Mucosa of gallbladder (tissue), 1 donor: ENCODE measurements at regions not wholly inside any gene's neighbourhood (a gene's known extent, or its start where the extent isn't known, plus 50 kb on each side); places are given as distances from the start of the nearest gene placed in this dataset.
"Not testable (repeated sequence)": the region's sequence is repeated elsewhere in the genome, so short reads cannot be mapped to it uniquely, and the experiment has no call there.

Experiments used
- DNase-seq: peaks from one replicate; pipeline ENCODE4 v3.0.0-alpha.2; 2020; ENCODE audit warnings: low spot score
- donor health status: DM: no; HTN: no; CAD: no.

GRCh38 chr3:28949580-28949979, 331.3 kb upstream of the RBMS3 start:
- DNase-seq = no peak

DNA sequence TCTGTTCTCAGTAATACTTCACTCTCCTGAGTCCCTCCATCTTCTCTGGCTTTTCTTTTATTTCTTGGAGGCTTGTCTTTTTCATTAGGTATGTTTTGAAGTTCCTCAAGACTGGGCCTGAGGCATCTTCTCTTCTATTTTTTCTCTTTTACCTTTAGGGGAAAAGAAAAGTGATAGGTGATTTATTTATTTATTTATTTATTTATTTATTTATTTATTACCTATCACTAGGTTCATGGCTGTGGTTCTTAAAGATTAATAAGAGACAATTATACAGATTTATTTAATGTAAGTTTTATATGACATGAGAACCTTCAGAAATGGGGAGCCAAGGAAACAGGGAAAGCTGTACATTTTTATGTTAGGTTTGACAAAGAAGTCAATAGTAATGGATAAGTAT, 330.3 kb upstream of the RBMS3 start:
- DNase-seq = no peak

DNA sequence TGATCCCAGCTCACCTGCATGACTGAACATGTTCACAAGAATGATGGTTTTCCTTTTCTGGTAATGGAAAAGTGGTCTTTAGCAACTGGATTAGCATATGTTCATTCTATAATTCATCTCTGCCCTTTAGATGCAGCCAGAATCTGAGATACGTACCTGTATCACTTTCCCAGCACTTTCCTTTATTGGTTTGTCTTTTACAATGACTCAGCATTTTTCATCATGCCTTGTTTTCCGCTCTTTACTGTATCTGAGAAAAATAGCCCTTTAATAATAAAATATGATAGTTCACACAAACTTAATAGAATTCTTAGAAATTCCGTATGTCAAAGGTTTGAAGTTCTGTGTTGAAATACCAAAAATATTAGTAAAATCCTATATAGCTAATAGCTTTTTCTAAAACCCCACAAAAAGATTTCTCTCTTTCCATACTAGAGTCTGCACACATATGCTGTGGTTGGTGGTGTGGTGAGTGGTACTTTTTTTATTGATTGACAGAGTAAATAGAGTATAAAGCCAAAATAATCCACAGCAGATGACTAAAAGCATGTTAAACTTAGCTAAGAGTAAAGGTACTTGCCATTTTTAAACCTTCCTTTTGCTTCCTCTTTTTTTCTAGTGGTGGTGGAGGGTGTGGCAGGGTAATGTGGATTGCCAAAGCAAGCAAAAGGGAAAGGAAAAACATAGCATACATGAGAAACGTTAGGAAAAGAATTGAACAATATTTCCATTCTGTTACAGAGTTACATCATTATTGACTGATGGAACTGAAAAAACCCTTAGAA, 328.9 kb upstream of the RBMS3 start:
- no peak for DNase-seq

DNA sequence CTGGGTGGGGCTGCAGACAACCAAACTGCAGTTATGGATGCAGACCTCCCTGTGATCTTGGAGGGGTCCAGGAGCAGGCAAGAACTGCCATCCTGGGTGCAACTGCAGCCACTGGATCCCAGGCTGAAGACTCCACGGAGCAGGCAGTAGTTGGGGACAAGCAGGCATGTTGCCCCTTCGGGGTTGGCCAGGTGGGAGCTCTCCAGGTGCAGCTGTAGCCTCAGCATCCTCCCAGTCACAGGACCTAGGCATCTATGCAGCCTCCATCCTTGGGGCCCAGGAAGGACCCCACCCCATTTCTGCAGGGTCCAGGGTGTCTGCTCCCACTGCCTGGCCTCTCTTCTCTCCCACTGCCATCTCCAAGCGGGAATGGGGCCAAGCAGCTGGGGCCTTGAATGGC, 322.2 kb upstream of the RBMS3 start:
- DNase-seq = no peak

DNA sequence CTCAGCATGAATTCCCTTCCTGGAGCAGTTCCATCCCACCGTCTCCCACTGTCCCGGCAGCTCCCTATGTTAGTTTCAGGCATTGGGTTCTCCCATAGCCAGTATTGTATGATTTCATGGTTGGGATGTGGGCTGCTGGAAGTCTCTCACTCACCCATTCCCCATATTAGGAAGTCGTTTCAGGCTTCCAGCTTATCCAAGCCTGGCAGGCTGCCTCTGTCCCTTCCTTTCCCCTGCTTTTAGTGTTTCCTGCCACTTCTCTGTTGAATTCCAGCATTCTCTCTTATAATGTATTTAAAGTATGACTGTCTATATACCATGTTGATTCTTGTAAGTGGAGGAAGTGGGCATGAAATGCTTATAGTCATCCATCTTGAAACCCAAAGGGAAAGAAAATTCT, 309.7 kb upstream of the RBMS3 start:
- DNase-seq = no peak

DNA sequence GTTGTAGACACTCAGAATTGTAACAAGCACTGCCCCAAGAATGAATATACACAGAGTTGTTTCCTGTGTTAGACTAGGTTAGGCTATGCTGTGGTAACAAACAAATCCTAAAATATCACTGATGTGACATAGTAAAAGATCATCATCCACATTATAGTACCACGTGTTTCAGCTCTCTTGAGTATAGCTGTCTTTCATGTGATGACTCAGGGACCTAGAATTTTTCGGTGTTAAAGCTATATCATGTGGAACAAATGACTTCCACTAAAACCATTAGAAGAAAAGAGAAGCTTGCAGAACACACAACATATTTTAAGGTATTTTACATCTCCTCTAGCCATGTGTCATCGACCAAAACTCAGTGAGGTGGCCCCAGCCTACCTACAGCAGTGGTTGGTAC, 307.9 kb upstream of the RBMS3 start:
- no peak for DNase-seq

- no peak for DNase-seq
Observed at GRCh38 chr3:28973609-28974008, 307.3 kb upstream of the RBMS3 start.

DNA sequence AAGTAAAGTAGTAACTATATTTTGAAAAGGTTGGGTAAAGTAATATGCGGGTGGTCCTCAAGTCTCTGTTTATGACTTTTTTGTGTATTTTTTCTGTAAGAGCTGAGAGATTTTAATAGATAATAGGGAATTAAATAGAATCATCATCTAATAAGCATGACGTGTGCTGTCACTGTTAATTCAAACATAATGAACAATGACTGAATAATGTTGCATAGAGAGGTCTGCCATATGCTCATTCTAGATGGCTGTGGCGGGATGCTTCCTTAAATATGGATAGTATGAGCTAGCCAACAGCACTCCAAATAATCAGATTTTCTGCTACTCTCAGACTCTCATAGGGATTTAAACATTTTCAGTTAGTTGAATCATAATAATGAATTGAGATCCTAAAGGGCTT, 302.8 kb upstream of the RBMS3 start:
- DNase-seq = no peak

DNA sequence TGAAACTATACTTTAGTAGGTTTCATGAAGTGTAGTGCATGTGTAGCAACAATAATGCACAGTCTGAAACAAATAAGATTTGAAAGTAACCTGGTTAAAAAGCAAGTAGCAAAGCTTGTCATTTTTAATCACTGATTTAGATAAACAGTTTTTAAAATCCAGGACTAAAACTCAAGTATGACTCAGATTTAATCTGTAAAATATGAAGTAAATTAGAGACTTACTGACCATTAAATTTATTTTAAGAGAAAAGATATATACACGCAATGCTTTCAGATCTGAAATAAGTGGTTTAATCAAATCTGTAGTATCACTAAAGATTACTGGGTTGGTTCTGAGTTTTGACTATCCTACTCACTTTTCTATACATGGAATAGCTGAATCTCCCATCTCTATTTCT, 300.7 kb upstream of the RBMS3 start:
- DNase-seq = no peak

DNA sequence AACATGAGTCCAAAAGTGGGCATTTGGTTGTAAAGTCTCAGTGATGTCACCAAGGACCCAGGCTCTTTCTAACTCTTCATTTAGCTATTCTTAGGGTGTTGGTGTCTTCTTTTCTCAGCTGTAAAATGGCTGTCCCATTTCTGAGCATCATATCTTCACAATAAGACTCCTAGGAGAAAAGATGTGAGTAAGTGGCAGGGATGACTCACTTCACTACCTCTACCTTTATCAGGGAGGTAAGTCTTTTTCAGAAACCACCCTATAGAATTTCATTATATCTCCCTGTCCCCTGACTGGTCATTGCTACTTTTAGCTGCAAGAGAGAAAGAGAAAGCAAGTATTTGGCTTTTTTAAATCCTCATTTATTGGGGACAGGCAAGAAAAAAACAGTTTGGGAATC, 300.2 kb upstream of the RBMS3 start:
- no peak for DNase-seq

DNA sequence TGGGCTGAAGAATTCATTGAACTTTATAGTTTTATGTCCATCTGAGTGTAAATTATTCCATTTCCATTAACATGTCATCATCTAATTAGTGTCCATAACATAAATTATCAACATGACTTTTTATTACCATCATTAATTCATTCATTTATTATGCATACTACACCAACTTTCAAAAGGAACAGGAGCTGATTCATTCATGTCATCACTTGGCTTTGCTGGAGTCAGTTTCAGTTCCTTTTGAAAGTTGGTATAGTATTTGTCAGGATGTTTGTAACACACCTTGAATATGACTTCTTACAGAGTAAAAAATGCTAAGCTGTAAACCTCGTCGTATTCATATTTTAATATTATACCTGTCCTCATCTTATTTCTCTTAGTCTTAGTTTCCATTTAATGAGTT, 298.0 kb upstream of the RBMS3 start:
- DNase-seq = no peak

DNA sequence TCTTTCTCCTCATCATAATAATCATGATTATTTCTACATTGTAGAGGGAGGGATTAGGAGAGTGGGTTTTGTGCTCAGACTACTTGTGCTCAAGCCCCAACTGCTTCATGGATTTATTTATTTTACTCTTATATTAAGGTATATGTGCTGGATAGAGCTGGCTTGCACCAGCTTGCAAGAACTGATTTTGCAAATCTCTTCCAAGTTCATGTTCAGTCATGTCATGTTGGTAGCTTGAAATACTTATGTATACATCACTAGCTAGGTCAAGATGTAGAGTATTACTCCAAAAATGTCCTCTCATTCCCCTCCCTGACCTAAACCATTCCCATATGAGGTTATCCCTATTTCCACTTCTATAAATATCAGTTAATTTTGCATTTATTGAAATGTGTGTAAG, 293.9 kb upstream of the RBMS3 start:
- DNase-seq = no peak

DNA sequence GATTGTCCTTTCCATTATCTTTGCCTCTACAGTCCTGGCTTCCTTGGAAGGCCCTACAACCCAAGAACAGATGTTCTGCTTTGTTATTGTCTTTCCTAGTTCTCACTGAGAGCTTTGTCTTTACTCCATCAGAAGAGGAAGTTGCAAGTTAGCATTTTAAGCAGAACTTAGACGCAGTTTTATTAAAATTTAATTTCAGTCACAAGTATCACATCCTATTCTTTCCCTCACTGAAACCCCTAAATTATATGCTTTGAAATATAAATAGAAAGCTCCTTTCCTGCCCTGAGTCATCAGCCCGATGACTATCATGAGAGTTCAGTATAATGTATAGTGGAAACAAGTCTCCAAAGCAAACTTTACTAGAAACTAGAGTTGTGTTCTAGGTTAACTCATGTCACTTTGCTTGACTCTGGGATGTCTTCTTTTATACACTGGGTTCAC, 291.2 kb upstream of the RBMS3 start:
- DNase-seq = no peak

GRCh38 chr3:28994161-28994905, 286.5 kb upstream of the RBMS3 start:
- no peak for DNase-seq

DNA sequence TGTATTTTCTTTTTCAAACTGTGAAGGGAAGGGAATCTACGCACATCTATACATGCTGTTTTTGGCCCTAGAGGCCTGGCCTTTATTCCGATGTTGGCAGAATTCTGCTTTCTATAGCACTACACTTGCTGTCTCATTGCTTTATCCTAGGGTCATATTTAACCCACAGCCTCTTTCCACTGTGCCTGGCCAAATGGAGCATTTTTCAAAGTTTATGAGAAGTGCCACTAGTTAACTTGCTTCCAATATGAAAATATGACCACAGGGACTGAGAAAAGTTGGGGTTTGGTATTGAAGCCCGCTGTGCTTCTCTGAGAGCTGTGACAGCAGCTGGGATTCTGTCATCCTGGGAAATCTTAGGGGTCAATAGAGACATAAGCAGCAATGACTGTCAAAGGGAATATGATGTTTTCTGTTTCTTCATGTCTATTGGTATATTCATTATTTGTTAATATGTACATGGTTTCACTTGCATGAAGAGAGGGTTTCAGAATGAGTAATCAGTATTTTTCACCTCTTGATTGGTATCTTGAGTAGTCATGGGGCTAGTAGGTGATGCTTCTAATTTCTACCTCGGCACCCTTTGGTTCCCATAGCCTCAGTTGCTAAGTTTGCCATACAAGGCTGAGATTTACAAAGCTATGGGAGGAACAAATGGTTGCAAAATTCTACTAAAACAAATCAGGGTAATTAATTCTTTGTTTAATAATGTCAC, 275.8 kb upstream of the RBMS3 start:
- DNase-seq = no peak

DNA sequence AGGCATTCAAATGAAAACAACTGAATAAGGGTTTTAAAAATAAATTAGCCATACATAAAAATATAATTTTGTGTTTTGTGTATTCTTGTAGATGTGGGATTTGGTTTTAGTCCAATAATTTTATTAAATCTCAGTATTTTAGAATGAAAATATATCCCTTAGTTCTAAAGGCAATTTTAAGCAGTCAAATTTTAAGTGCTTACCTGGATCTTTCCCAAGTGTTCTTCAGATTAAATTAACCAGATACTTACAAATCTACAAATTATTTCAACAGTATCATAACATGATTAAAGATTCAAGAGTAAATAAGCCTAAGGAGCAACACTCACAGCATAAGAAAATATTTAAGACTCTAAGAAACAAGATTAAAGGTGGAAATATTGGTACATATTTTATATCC, 275.0 kb upstream of the RBMS3 start:
- DNase-seq = no peak

GRCh38 chr3:29011441-29011840, 269.4 kb upstream of the RBMS3 start:
- DNase-seq = no peak

DNA sequence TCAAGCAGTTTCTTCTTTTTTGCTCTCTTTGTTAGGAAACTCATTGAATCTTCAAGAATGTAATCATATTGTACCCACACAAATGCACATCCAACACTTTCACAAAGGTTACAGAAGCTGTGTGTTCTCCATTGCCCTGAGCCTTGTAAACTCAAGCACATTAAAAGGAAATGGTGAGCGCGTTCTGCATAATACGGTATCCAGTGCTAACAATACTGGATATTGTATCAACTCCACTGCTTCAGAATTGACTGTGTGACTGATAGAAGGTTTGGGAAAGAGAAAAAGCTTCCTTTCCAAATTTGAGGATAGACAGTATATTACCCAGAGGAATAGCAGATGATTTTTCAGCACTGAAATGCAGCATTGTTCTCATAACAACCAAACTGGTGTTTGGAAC, 268.9 kb upstream of the RBMS3 start:
- DNase-seq = no peak

DNA sequence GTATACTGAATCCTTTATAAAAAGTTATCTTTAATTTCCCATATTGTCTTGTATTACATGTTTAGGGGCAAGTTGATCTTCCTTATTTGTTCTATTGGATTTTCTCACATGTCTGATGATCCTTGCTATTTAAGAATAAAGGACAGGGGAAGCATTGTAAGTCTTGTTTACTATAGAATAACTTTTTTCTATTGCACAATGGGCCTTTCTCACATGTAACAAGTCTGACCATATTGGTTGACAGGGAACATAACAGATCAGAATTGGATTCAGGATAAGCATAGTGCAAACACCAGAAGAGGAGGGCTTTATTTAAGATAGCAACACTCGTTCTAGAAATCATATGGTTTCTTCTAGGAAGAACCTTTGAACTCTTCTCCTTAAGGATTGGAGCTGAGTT, 257.9 kb upstream of the RBMS3 start:
- DNase-seq = no peak

- no peak for DNase-seq
Observed at GRCh38 chr3:29026286-29026685, 254.6 kb upstream of the RBMS3 start.

- no peak for DNase-seq
Observed at GRCh38 chr3:29026959-29027358, 253.9 kb upstream of the RBMS3 start.

DNA sequence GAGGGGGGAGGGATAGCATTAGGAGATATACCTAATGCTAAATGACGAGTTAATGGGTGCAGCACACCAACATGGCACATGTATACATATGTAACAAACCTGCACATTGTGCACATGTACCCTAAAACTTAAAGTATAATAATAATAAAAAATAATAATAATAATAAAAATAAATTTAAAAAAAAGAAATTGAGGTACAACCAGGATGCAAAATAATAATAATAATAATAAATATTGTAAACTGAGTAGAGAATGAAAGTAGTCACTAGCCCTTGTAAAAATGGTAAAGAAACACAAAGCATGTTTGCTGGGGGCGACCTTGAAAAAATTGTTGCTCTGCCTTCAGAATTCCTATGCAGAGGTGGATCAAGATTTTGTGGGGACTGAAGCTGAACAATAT, 249.7 kb upstream of the RBMS3 start:
- not testable (repeated sequence) for DNase-seq

- no peak for DNase-seq
Observed at GRCh38 chr3:29033511-29033910, 247.4 kb upstream of the RBMS3 start.
